Tibial nerve (tissue), 4 donors: ENCODE measurements at regions not wholly inside any gene's neighbourhood (a gene's known extent, or its start where the extent isn't known, plus 50 kb on each side); places are given as distances from the start of the nearest gene placed in this dataset.

Experiments
- EP300 ChIP-seq, 2 donors: sonication (generic); formaldehyde crosslinking; IDR thresholded peaks; one replicate each; pipeline ENCODE4 v1.6.1; 2017; ENCODE audit warnings: antibody characterized with exemption in 2 of 2, mild to moderate bottlenecking in 1 of 2
- POLR2A ChIP-seq, 2 donors: fragments of 450-650 bp; IDR thresholded peaks; one replicate each; pipeline ENCODE4 v1.6.1; 2017; ENCODE audit warnings: antibody characterized with exemption in 2 of 2, mild to moderate bottlenecking in 2 of 2, moderate library complexity in 2 of 2
- TF ChIP-seq, protein P1 (sequence below), 5 experiments: fragments of 200-600 bp in 3 of 5; fragments of 450-650 bp in 2 of 5; sonication (generic) in 3 of 5; IDR thresholded peaks; one replicate each; pipeline ENCODE4 v1.5.1; 2016 to 2019; ENCODE audit warnings: antibody characterized with exemption in 5 of 5, mild to moderate bottlenecking in 3 of 5, moderate library complexity in 2 of 5

DNA sequence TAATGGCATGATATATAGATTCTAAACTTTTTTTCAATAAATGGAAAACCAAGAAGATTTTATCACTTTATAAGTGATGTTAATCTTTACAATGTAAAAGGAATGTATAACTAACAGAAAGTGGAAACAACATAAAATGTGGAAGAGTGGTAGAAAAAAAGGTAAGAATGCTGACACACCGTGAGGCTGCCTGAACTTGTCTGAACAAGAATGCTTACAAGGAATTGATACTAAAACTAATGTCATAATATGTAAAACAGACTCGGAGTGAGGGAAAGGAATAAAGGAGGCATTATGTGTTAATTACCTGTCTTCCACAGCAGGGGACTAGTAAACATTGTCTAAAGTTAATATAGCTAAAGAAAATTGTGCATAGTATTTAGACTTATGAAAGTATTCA is 958.8 kb upstream of the TMEFF2 start:
- TF ChIP-seq, protein P1, sequence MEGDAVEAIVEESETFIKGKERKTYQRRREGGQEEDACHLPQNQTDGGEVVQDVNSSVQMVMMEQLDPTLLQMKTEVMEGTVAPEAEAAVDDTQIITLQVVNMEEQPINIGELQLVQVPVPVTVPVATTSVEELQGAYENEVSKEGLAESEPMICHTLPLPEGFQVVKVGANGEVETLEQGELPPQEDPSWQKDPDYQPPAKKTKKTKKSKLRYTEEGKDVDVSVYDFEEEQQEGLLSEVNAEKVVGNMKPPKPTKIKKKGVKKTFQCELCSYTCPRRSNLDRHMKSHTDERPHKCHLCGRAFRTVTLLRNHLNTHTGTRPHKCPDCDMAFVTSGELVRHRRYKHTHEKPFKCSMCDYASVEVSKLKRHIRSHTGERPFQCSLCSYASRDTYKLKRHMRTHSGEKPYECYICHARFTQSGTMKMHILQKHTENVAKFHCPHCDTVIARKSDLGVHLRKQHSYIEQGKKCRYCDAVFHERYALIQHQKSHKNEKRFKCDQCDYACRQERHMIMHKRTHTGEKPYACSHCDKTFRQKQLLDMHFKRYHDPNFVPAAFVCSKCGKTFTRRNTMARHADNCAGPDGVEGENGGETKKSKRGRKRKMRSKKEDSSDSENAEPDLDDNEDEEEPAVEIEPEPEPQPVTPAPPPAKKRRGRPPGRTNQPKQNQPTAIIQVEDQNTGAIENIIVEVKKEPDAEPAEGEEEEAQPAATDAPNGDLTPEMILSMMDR (IDR thresholded peaks at IDR 0.05) = no peak
- TF ChIP-seq POLR2A (IDR thresholded peaks at IDR 0.05) (no peak), EP300 (IDR thresholded peaks at IDR 0.05) (no peak)
